Colon (tissue), 2 donors: ENCODE measurements at regions not wholly inside any gene's neighbourhood (a gene's known extent, or its start where the extent isn't known, plus 50 kb on each side); places are given as distances from the start of the nearest gene placed in this dataset.
A peak's percentile ranks its signal among the peaks of the same experiment; 100 is the strongest.

Source experiments
- FAIRE-seq: peaks from 2 replicates; lab custom pipeline; 2012; peaks lifted over from hg19 to GRCh38; lab: Jason Lieb, UNC
- donor health status: control.
- donor health status: control.

GRCh38 chr14:65936342-65936975 lies 523.9 kb downstream of the FUT8 start:
- FAIRE-seq: no peak

GRCh38 chr14:65937079-65937959 lies 524.8 kb downstream of the FUT8 start:
- FAIRE-seq: no peak

GRCh38 chr14:65937960-65938316 lies 525.4 kb downstream of the FUT8 start:
- no peak for FAIRE-seq

- FAIRE-seq: no peak
Measured at GRCh38 chr14:65938738-65939137, 526.2 kb downstream of the FUT8 start.

- FAIRE-seq: no peak
Measured at GRCh38 chr14:65939184-65939583, 526.7 kb downstream of the FUT8 start.

GRCh38 chr14:65940056-65940735 lies 527.7 kb downstream of the FUT8 start:
- no peak for FAIRE-seq

GRCh38 chr14:65941091-65941490 lies 528.6 kb downstream of the FUT8 start:
- no peak for FAIRE-seq

GRCh38 chr14:65943150-65943549 lies 530.6 kb downstream of the FUT8 start:
- FAIRE-seq: no peak

GRCh38 chr14:65943916-65944410 lies 531.4 kb downstream of the FUT8 start:
- FAIRE-seq: no peak

GRCh38 chr14:65945327-65945726 lies 532.8 kb downstream of the FUT8 start:
- FAIRE-seq: no peak

GRCh38 chr14:65946494-65946893 lies 534.0 kb downstream of the FUT8 start:
- no peak for FAIRE-seq

GRCh38 chr14:65948302-65948701 lies 535.8 kb downstream of the FUT8 start:
- FAIRE-seq: no peak

GRCh38 chr14:65949711-65950516 lies 536.3 kb upstream of the CCDC196 start:
- no peak for FAIRE-seq

- no peak for FAIRE-seq
Measured at GRCh38 chr14:65954942-65955341, 531.2 kb upstream of the CCDC196 start.

GRCh38 chr14:65957631-65958205 lies 528.5 kb upstream of the CCDC196 start:
- FAIRE-seq: no peak

- peak; percentile 18 for FAIRE-seq
Measured at GRCh38 chr14:65958664-65959562, 527.3 kb upstream of the CCDC196 start.

- no peak for FAIRE-seq
Measured at GRCh38 chr14:65959563-65960024, 526.6 kb upstream of the CCDC196 start.

GRCh38 chr14:65961004-65961403 lies 525.2 kb upstream of the CCDC196 start:
- FAIRE-seq: no peak

- no peak for FAIRE-seq
Measured at GRCh38 chr14:65962952-65963351, 523.2 kb upstream of the CCDC196 start.

GRCh38 chr14:65964366-65964765 lies 521.8 kb upstream of the CCDC196 start:
- no peak for FAIRE-seq

GRCh38 chr14:65966188-65966587 lies 520.0 kb upstream of the CCDC196 start:
- no peak for FAIRE-seq
